SK-N-SH (cell line): ENCODE measurements at regions not wholly inside any gene's neighbourhood (a gene's known extent, or its start where the extent isn't known, plus 50 kb on each side); places are given as distances from the start of the nearest gene placed in this dataset.

ENCODE experiments used
- CTCF ChIA-PET: fragments of 300-600, 350-600 bp; formaldehyde crosslinking; extraction: SDS; loops from one replicate; lab custom pipeline; 2021; lab: Yijun Ruan, JAX
- POLR2A ChIA-PET: fragments of 350-600 bp; sonication (Branson Sonifier 250); formaldehyde crosslinking; extraction: SDS; loops from one replicate; lab custom pipeline; 2020; ENCODE audit warnings: antibody characterized with exemption, inconsistent platforms; lab: Yijun Ruan, JAX
- DNase-seq: peaks from one replicate; pipeline ENCODE4 v3.0.0; 2012
- H2AFZ ChIP-seq: fragments of 200-600 bp; sonication (generic); 2 replicates; pipeline ENCODE4 v1.8.1; 2016; ENCODE audit warnings: antibody characterized with exemption, mild to moderate bottlenecking, low read depth
- H3F3A ChIP-seq: fragments of 200-600 bp; sonication (generic); replicated peaks from 2 replicates; pipeline ENCODE3; 2016; ENCODE audit warnings: antibody characterized with exemption, mild to moderate bottlenecking; ENCODE audit not compliant: insufficient read depth
- H3K27ac ChIP-seq, 2 experiments: fragments of 200-500 bp in 1 of 2; fragments of 200-600 bp in 1 of 2; sonication (Bioruptor generic) in 1 of 2; sonication (generic), shearing (Covaris generic) in 1 of 2; 2 replicates each; pipeline versions ENCODE4 v1.5.1 to v1.6.1; 2014 to 2016; ENCODE audit warnings: low read depth in 2 of 2, inconsistent platforms in 1 of 2, low read length in 1 of 2, mild to moderate bottlenecking in 1 of 2, mixed read lengths in 1 of 2
- H3K27me3 ChIP-seq: fragments of 200-600 bp; sonication (generic), shearing (Covaris generic); 2 replicates; pipeline ENCODE4 v1.6.1; 2016; ENCODE audit warnings: mixed run types; ENCODE audit not compliant: insufficient read depth
- H3K36me3 ChIP-seq, 2 experiments: fragments of 200-500 bp in 1 of 2; fragments of 200-600 bp in 1 of 2; sonication (Bioruptor generic) in 1 of 2; sonication (generic) in 1 of 2; replicated peaks in 1 of 2; 2 replicates each; pipeline versions ENCODE3 to v1.5.1; 2014 to 2016; ENCODE audit warnings: low read length in 1 of 2, mild to moderate bottlenecking in 1 of 2; ENCODE audit not compliant: insufficient read depth in 2 of 2, control insufficient read depth in 1 of 2
- H3K4me1 ChIP-seq, 2 experiments: fragments of 200-500 bp in 1 of 2; fragments of 200-600 bp in 1 of 2; sonication (Bioruptor generic) in 1 of 2; sonication (generic), shearing (Covaris generic) in 1 of 2; 2 replicates each; pipeline versions ENCODE4 v1.5.1 to v1.6.1; 2014 to 2016; ENCODE audit warnings: low read depth in 1 of 2, low read length in 1 of 2, mixed run types in 1 of 2; ENCODE audit not compliant: insufficient read depth in 2 of 2, control insufficient read depth in 1 of 2
- H3K4me2 ChIP-seq: fragments of 200-600 bp; sonication (generic), shearing (Covaris generic); 2 replicates; pipeline ENCODE4 v1.6.1; 2017; ENCODE audit warnings: mixed run types
- H3K4me3 ChIP-seq, 2 experiments: fragments of 200-500 bp in 1 of 2; fragments of 200-600 bp in 1 of 2; sonication (Bioruptor generic) in 1 of 2; sonication (generic), shearing (Covaris generic) in 1 of 2; 2 replicates each; pipeline versions ENCODE4 v1.5.1 to v1.8.1; 2014 to 2016; ENCODE audit warnings: low read depth in 2 of 2, inconsistent platforms in 1 of 2, low read length in 1 of 2, mild to moderate bottlenecking in 1 of 2, mixed read lengths in 1 of 2, moderate library complexity in 1 of 2
- H3K79me2 ChIP-seq: fragments of 200-600 bp; sonication (generic); 2 replicates; pipeline ENCODE4 v1.8.1; 2017; ENCODE audit warnings: mild to moderate bottlenecking; ENCODE audit not compliant: insufficient read depth
- H3K9ac ChIP-seq: fragments of 200-600 bp; sonication (generic); 2 replicates; pipeline ENCODE4 v1.6.1; 2017; ENCODE audit warnings: mixed run types
- H3K9me2 ChIP-seq: fragments of 200-600 bp; sonication (generic); 2 replicates; pipeline ENCODE4 v1.6.1; 2017; ENCODE audit warnings: mixed run types
- H3K9me3 ChIP-seq: fragments of 200-600 bp; sonication (generic); 2 replicates; pipeline ENCODE4 v1.6.1; 2017; ENCODE audit warnings: mixed run types, mild to moderate bottlenecking, moderate library complexity
- H4K20me1 ChIP-seq: fragments of 200-600 bp; sonication (generic); 2 replicates; pipeline ENCODE4 v1.6.1; 2017; ENCODE audit warnings: mild to moderate bottlenecking, mixed run types; ENCODE audit not compliant: insufficient read depth
- CHD2 ChIP-seq: fragments of 150-350 bp; IDR thresholded peaks from 2 replicates; pipeline ENCODE4 v1.6.1; 2018; ENCODE audit warnings: low read length; ENCODE audit not compliant: partially characterized antibody
- CTCF ChIP-seq: fragments of 200-600 bp; sonication (generic); IDR thresholded peaks from 2 replicates; pipeline ENCODE4 v1.6.1; 2017; ENCODE audit warnings: antibody characterized with exemption, mild to moderate bottlenecking, moderate library complexity
- FOXJ3 ChIP-seq: sonication (generic); formaldehyde crosslinking; IDR thresholded peaks from 2 replicates; pipeline ENCODE4 v1.5.1; 2020; ENCODE audit warnings: mild to moderate bottlenecking, missing genetic modification reagents
- GABPA ChIP-seq: IDR thresholded peaks from 2 replicates; pipeline ENCODE4 v1.4.0; 2012; ENCODE audit warnings: low read depth, mild to moderate bottlenecking
- JUND ChIP-seq: IDR thresholded peaks from 2 replicates; pipeline ENCODE4 v1.4.0; 2012
- MXI1 ChIP-seq: IDR thresholded peaks from 2 replicates; pipeline ENCODE4 v1.6.1; 2012; ENCODE audit warnings: mild to moderate bottlenecking, low read depth, low read length, improper control_type of control experiment
- NFIC ChIP-seq: IDR thresholded peaks from 2 replicates; pipeline ENCODE4 v1.4.0; 2012; ENCODE audit warnings: borderline replicate concordance
- NRF1 ChIP-seq: IDR thresholded peaks from 2 replicates; pipeline ENCODE4 v1.6.1; 2012; ENCODE audit warnings: low read depth, mild to moderate bottlenecking, low read length
- POLR2AphosphoS5 ChIP-seq: IDR thresholded peaks from 2 replicates; pipeline ENCODE4 v1.6.1; 2012; ENCODE audit warnings: low read depth, low read length
- RAD21 ChIP-seq: IDR thresholded peaks from 2 replicates; pipeline ENCODE4 v1.6.1; 2012; ENCODE audit warnings: mild to moderate bottlenecking, low read length
- RFX5 ChIP-seq: IDR thresholded peaks from 2 replicates; pipeline ENCODE4 v1.6.1; 2012; ENCODE audit warnings: mild to moderate bottlenecking, improper control_type of control experiment, low read length
- SIN3A ChIP-seq: IDR thresholded peaks from 2 replicates; pipeline ENCODE4 v1.6.1; 2012; ENCODE audit warnings: low read depth, mild to moderate bottlenecking, low read length, moderate library complexity, borderline replicate concordance
- SMC3 ChIP-seq: IDR thresholded peaks from 2 replicates; pipeline ENCODE4 v1.6.1; 2012; ENCODE audit warnings: low read depth, low read length, improper control_type of control experiment
- TCF12 ChIP-seq: IDR thresholded peaks from 2 replicates; pipeline ENCODE4 v1.4.0; 2012
- TEAD4 ChIP-seq: IDR thresholded peaks from 2 replicates; pipeline ENCODE4 v1.4.0; 2012; ENCODE audit warnings: mild to moderate bottlenecking, borderline replicate concordance; ENCODE audit not compliant: insufficient read depth
- USF1 ChIP-seq: IDR thresholded peaks from 2 replicates; pipeline ENCODE4 v1.4.0; 2012; ENCODE audit warnings: low read depth, borderline replicate concordance
- ZBTB33 ChIP-seq: IDR thresholded peaks from 2 replicates; pipeline ENCODE4 v1.4.0; 2012; ENCODE audit warnings: low read depth, borderline replicate concordance
- WGBS: methylation state at CpG from one replicate; pipeline ENCODE4 v1.1.6; 2017; ENCODE audit warnings: low lambda C conversion rate; 5-methylcytosine and 5-hydroxymethylcytosine counted together

GRCh38 chr13:73245246-73245645 lies 186.4 kb downstream of the KLF5 start:
- Histone ChIP-seq H3K27me3 (no peaks in the 10 kb centered on the region), H3K9ac (no peak overlapping the region), H3F3A (peaks cover 4% of the 10 kb centered on the region), H4K20me1 (no peaks in the 10 kb centered on the region), H3K4me3 (no peak overlapping the region), H3K27ac (no peak overlapping the region), H3K4me1 (peaks cover 0 to 6% of the 10 kb centered on the region in 2 experiments; a peak in 2 of 4 replicates), H3K9me2 (no peaks in the 10 kb centered on the region), H3K4me2 (no peak overlapping the region), H3K79me2 (no peaks in the 10 kb centered on the region), H3K9me3 (no peaks in the 10 kb centered on the region), H2AFZ (no peak overlapping the region), H3K36me3 (no peaks in the 10 kb centered on the region)
- no peak for DNase-seq
- POLR2A ChIA-PET, result no interaction called here
- TF ChIP-seq NRF1 (no peak), POLR2AphosphoS5 (no peak), ZBTB33 (no peak), RAD21 (no peak), JUND (no peak), SMC3 (no peak), TCF12 (no peak), CHD2 (no peak), SIN3A (no peak), RFX5 (no peak), FOXJ3 (CRISPR knock-in tag) (no peak), NFIC (no peak), USF1 (no peak), GABPA (no peak), MXI1 (no peak), CTCF (no peak), TEAD4 (no peak)
- WGBS, result 89% methylated on average over 6 of the region's 6 CpGs
- CTCF ChIA-PET, result no interaction called here
